ENCODE measurements at regions not wholly inside any gene's neighbourhood (a gene's known extent, or its start where the extent isn't known, plus 50 kb on each side); places are given as distances from the start of the nearest gene placed in this dataset.
A peak's percentile ranks its signal among the peaks of the same experiment; 100 is the strongest.
"Not testable (repeated sequence)": the region's sequence is repeated elsewhere in the genome, so short reads cannot be mapped to it uniquely, and the experiment has no call there.

DNA sequence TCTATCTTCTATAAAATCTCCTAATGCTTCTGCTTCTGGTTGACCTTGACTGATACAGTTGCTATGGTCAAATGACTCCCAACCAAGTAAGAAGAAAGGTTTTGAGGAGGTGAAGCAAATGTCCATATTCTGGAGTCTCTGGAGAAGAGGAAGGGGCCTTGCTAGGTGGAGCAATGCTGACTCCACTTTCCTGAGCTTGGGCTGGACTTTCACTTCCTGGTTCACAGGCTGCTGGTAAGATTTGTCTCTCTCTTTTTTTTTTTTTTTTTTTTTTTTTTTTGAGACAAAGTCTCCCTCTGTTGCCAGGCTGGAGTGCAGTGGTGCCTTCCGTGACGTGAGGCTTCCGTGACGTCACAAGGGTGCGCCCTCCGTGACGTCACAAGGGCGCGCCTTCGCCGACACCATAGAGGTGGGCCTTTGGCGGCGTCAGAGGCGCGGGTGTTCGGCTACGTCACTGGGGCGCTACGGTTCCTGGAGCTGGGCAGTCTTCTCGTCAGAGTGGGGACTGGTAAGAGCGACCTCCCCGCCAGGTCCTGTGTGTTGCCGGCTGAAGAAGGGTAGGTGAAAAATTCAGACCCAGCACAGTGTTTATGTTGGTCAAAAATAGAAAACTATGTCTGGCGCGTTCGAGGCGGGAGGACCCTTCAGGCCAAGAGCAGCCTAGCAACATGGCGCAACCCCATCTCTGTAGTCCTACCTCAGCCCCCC is 93.7 kb upstream of the METTL14 start:
- H3K27me3 ChIP-seq (ENCODE audit: control insufficient read depth, insufficient read depth, low read length); H3K9me3 ChIP-seq (ENCODE audit: control insufficient read depth, low read depth, low read length); H3K36me3 ChIP-seq (ENCODE audit: control insufficient read depth, low read depth, low read length); H3K4me1 ChIP-seq (ENCODE audit: control insufficient read depth, low read depth, low read length): not testable (repeated sequence)
- peak overlapping the region; percentile 73 for H3K27ac ChIP-seq (ENCODE audit: low read length)
- H3K4me3 ChIP-seq (ENCODE audit: low read length) = peak overlapping the region; percentile 72
- H3K9ac ChIP-seq (ENCODE audit: low read length) = peak overlapping the region; percentile 78

DNA sequence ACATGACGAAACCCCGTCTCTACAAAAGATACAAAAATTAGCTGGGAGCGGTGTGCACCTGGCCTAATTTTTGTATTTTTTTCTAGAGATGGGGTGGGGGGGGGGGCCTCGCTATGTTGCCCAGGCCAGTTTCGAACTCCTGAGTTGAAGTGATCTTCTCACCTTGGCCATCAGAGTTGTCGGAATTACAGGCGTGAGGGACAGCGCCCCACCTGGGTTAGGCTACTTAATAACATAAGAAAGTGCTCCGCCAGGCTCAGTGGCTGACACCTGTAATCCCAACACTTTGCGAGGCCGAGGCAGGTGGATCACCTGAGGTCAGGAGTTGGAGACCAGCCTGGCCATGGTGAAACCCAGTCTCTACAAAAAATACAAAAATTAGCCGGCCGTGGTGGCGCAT is 92.9 kb upstream of the METTL14 start:
- Histone ChIP-seq H3K9ac (ENCODE audit: low read length) (peak overlapping the region; percentile 78), H3K4me3 (ENCODE audit: low read length) (peak overlapping the region; percentile 72)
- H3K27ac ChIP-seq (ENCODE audit: low read length); H3K4me1 ChIP-seq (ENCODE audit: control insufficient read depth, low read depth, low read length); H3K36me3 ChIP-seq (ENCODE audit: control insufficient read depth, low read depth, low read length); H3K27me3 ChIP-seq (ENCODE audit: control insufficient read depth, insufficient read depth, low read length); H3K9me3 ChIP-seq (ENCODE audit: control insufficient read depth, low read depth, low read length): not testable (repeated sequence)

DNA sequence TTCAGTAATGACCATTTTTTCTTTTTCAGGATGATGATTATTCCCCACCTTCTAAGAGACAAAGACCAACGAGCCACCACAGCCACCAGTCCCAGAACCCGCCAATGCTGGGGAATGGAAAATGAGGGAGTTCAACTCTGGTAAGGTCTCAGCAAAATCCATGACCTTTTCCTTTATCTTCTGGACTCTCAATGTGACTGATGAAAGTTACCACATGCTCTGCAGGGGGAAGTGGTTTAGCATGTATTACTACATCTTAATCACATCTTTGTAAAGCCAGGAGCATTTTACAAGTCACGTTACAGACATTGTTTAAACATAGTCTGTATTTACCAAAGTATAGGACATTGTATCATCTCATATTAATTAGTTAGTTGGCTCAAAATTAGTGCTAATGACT is 89.3 kb upstream of the METTL14 start:
- H3K4me3 ChIP-seq (ENCODE audit: low read length); H3K36me3 ChIP-seq (ENCODE audit: control insufficient read depth, low read depth, low read length); H3K27ac ChIP-seq (ENCODE audit: low read length); H3K9me3 ChIP-seq (ENCODE audit: control insufficient read depth, low read depth, low read length); H3K4me1 ChIP-seq (ENCODE audit: control insufficient read depth, low read depth, low read length); H3K27me3 ChIP-seq (ENCODE audit: control insufficient read depth, insufficient read depth, low read length); H3K9ac ChIP-seq (ENCODE audit: low read length): not testable (repeated sequence)

DNA sequence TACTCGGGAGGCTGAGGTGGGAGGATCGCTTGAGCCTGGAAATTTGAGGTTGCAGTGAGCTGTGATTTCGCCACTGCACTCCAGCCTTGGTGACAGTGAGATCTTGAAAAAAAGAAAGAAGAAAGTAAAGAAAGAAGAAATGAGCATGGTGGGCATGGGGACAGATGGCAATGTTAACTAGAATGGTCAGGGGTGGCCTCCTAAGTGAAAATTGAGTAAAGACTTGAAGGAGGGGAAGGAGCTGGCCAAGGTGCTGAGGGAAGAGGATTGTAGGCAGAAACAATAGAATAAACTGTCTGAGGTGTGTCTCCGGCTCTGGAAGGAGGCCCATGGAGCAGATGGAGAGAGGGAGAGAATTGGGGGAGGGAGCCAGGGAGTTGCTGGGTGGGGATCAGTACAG is 60.1 kb upstream of the METTL14 start:
- not testable (repeated sequence) for H3K4me3 ChIP-seq (ENCODE audit: low read length); H3K9ac ChIP-seq (ENCODE audit: low read length); H3K27me3 ChIP-seq (ENCODE audit: control insufficient read depth, insufficient read depth, low read length); H3K36me3 ChIP-seq (ENCODE audit: control insufficient read depth, low read depth, low read length); H3K9me3 ChIP-seq (ENCODE audit: control insufficient read depth, low read depth, low read length); H3K27ac ChIP-seq (ENCODE audit: low read length); H3K4me1 ChIP-seq (ENCODE audit: control insufficient read depth, low read depth, low read length)

DNA sequence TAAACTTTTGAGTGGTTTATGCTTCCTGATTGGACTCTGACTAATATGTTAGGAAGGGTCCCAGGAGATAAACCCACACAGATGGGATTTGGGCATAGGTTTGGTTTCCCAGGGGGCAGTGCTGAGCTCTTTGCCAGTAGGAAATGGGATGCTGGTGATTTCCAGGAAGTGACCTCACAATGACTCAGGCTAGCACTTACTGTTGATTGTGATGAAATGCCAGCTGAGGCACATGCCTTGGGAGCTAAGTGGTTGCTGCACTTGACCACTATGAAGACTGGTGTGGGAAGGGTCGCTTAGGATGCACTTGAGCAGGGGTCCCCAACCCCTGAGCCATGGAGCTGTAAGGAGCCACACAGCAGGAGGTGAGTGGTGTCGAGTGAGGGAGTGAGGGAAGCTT is 55.5 kb upstream of the METTL14 start:
- H3K9me3 ChIP-seq (ENCODE audit: control insufficient read depth, low read depth, low read length); H3K4me1 ChIP-seq (ENCODE audit: control insufficient read depth, low read depth, low read length); H3K27me3 ChIP-seq (ENCODE audit: control insufficient read depth, insufficient read depth, low read length); H3K4me3 ChIP-seq (ENCODE audit: low read length); H3K9ac ChIP-seq (ENCODE audit: low read length); H3K36me3 ChIP-seq (ENCODE audit: control insufficient read depth, low read depth, low read length); H3K27ac ChIP-seq (ENCODE audit: low read length): not testable (repeated sequence)

DNA sequence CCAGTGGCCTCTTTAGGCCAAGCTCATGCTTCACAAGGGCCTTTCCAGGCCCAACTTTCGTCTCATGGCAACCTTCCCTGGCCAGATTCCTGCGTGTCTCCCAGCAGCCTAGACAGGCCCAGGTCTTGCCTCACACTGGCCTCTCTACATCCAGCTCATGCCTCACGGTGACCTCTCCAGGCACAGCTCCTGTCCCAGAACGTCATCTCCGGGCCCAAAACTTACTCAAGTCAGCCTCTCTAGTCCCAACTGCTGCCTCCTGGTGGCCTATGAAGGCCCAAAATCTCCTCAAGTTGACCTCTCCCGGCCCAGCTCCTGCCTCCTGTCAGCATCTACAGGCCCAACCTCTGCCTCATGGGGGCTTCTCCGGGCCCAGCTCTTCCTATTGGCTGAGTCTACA is 54.3 kb upstream of the METTL14 start:
- not testable (repeated sequence) for H3K36me3 ChIP-seq (ENCODE audit: control insufficient read depth, low read depth, low read length); H3K4me3 ChIP-seq (ENCODE audit: low read length); H3K9me3 ChIP-seq (ENCODE audit: control insufficient read depth, low read depth, low read length); H3K9ac ChIP-seq (ENCODE audit: low read length); H3K27ac ChIP-seq (ENCODE audit: low read length); H3K4me1 ChIP-seq (ENCODE audit: control insufficient read depth, low read depth, low read length); H3K27me3 ChIP-seq (ENCODE audit: control insufficient read depth, insufficient read depth, low read length)

DNA sequence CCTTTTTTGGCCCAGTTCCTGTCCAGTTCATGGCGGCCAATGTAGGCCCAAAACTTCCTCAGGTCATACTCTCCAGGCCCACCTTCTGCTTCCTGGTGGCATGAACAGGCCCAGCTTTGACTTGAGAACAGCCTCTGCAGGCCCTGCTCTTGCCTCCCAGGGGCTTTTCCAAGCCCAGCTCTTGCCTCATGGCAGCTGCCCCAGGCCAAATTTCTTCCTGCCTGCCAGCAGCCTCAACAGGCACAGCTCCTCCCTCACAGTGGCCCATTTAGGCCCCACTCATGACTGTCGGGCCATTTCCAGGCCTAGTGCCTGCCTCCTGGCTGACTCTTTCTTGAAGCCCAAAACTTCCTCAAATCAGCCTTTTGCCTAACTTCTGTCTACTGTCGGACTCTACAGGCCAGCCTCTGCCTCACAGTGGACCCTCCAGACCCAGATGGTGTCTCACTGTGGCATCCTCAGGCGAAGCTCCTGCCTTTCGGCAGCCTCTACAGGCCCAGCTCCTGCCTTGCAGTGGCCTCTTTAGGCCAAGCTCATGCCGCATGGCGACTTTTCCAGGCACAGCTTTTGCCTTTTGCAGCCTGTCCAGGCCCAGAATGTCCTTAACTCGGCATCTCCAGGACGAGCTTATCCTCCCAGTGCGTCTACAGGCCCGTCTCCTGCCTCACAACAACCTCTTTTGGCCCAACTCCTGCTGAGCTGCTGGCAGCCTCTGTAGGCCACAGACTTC is 53.7 kb upstream of the METTL14 start:
- not testable (repeated sequence) for H3K27me3 ChIP-seq (ENCODE audit: control insufficient read depth, insufficient read depth, low read length); H3K36me3 ChIP-seq (ENCODE audit: control insufficient read depth, low read depth, low read length); H3K4me1 ChIP-seq (ENCODE audit: control insufficient read depth, low read depth, low read length); H3K9me3 ChIP-seq (ENCODE audit: control insufficient read depth, low read depth, low read length); H3K27ac ChIP-seq (ENCODE audit: low read length); H3K9ac ChIP-seq (ENCODE audit: low read length); H3K4me3 ChIP-seq (ENCODE audit: low read length)

DNA sequence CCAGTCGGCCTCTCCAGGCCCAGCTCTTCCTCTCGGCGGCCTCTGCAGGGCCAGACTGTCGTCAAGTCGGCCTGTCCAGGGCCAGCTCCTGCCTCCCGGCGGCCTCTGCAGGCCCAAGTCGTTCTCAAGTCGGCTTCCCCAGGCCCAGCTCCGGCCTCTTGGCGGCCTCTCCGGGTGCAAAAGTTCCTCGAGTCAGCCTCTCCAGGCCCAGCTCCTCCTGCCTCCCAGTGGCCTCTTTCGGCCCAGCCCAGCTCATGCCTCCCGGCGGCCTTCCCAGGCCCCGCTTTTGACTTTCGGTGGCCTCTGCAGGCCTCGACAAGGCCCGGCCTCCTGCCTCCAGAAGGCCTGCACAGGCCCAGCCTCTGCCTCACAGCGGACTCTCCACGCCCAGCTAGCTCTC is 51.7 kb upstream of the METTL14 start:
- H3K4me3 ChIP-seq (ENCODE audit: low read length); H3K27ac ChIP-seq (ENCODE audit: low read length); H3K9me3 ChIP-seq (ENCODE audit: control insufficient read depth, low read depth, low read length); H3K9ac ChIP-seq (ENCODE audit: low read length); H3K4me1 ChIP-seq (ENCODE audit: control insufficient read depth, low read depth, low read length); H3K27me3 ChIP-seq (ENCODE audit: control insufficient read depth, insufficient read depth, low read length); H3K36me3 ChIP-seq (ENCODE audit: control insufficient read depth, low read depth, low read length): not testable (repeated sequence)

DNA sequence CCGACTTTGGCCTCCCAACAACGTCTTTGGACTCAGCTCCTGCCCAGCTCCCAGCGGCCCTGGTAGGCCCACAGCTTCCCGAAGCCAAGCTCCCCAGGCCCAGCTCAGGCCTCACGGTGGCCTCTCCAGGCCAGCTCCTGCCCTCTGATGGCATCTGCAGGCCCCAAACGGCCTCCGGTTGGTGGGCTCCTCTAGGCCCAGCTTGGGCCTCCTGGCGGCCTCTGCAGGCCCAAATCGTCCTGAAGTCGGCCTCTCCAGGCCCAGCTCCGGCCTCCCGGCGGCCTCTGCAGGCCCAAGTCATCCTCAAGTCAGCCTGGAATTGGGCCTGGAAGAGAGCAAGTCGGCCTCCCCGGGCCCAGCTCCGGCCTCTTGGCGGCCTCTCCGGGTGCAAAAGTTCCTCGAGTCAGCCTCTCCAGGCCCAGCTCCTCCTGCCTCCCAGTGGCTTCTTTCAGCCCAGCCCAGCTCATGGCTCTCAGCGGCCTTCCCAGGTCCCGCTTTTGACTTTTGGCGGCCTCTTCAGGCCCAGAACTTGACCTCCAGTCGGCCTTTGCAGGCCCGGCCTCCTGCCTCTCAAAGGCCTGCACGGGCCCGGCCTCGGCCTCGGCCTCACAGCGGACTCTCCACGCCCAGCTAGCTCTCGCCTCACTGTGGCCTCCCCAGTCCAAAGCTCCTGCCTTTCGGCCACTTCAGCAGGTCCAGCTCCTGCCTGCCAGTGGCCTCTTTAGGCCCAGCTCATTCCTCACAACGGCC is 50.9 kb upstream of the METTL14 start:
- not testable (repeated sequence) for H3K9ac ChIP-seq (ENCODE audit: low read length); H3K9me3 ChIP-seq (ENCODE audit: control insufficient read depth, low read depth, low read length); H3K36me3 ChIP-seq (ENCODE audit: control insufficient read depth, low read depth, low read length); H3K27me3 ChIP-seq (ENCODE audit: control insufficient read depth, insufficient read depth, low read length); H3K4me3 ChIP-seq (ENCODE audit: low read length); H3K27ac ChIP-seq (ENCODE audit: low read length); H3K4me1 ChIP-seq (ENCODE audit: control insufficient read depth, low read depth, low read length)

Measured in iPS-18a (cell line).